ENCODE measurements at regions not wholly inside any gene's neighbourhood (a gene's known extent, or its start where the extent isn't known, plus 50 kb on each side); places are given as distances from the start of the nearest gene placed in this dataset.

DNA sequence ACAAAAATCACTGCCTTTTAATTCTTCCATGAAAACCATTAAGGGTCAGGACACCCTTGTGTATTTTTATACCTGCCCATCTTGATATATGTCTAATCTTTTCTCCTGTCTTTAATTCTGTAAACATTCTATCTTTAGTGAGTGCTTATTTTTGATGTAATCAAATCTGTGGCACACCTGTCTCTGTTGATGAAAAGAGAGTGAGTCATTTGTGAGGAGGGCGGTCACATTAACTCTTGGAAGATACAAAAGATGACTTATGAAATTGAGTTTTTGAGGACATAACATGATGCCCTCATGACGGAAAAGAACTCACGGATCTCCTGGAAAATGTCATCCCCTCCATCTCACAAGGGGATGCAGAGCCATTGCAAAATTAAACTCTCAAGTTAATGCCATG is 206.5 kb upstream of the PGR start:
- TF ChIP-seq FOXM1 (IDR thresholded peaks at IDR 0.05; ENCODE audit: borderline replicate concordance) (no peak), L3MBTL2 (conservative IDR thresholded peaks at IDR 0.05) (no peak), ARNT (IDR thresholded peaks at IDR 0.05) (no peak), SP1 (IDR thresholded peaks at IDR 0.05) (no peak), SUZ12 (IDR thresholded peaks at IDR 0.05) (no peak), FOXA1 (IDR thresholded peaks at IDR 0.05) (no peak), ZNF384 (IDR thresholded peaks at IDR 0.05) (no peak), BHLHE40 (IDR thresholded peaks at IDR 0.05; ENCODE audit: borderline replicate concordance) (no peak), FOXK2 (IDR thresholded peaks at IDR 0.05) (no peak), LEF1 (IDR thresholded peaks at IDR 0.05; ENCODE audit: borderline replicate concordance) (no peak)
- TF ChIP-seq, protein P1, sequence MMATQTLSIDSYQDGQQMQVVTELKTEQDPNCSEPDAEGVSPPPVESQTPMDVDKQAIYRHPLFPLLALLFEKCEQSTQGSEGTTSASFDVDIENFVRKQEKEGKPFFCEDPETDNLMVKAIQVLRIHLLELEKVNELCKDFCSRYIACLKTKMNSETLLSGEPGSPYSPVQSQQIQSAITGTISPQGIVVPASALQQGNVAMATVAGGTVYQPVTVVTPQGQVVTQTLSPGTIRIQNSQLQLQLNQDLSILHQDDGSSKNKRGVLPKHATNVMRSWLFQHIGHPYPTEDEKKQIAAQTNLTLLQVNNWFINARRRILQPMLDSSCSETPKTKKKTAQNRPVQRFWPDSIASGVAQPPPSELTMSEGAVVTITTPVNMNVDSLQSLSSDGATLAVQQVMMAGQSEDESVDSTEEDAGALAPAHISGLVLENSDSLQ (IDR thresholded peaks at IDR 0.05) = no peak

Data from HEK293T (cell line).